ENCODE measurements at regions not wholly inside any gene's neighbourhood (a gene's known extent, or its start where the extent isn't known, plus 50 kb on each side); places are given as distances from the start of the nearest gene placed in this dataset.

DNA sequence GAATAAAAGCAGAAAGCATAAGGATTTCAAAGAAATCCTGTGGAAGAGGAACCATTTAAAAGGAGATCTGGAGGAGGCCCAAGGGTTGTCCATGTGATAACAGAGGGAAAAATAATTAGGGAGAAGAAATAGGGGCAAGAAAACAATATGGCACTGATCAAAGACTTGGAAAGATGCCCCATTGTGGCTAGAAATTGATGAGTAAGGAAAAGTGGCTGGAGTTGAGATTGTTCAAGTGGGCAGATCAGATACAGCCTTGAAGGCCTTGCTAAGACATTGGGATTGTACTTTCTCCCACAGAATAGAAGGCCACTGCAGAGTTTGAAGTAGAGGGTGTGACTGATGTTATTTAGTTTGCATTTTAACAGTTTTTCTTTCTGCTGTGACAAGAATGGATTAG lies 213.3 kb downstream of the CBLN4 start:
- DNase-seq (ENCODE audit: extremely low spot score, unreplicated experiment) = no peak
- no peaks in the 10 kb centered on the region for H3K36me3 Mint-ChIP-seq (ENCODE audit: unreplicated experiment)
- no peaks in the 10 kb centered on the region for H3K27me3 Mint-ChIP-seq (ENCODE audit: unreplicated experiment)
- no peak overlapping the region for H3K27ac Mint-ChIP-seq (ENCODE audit: unreplicated experiment)
- H3K9me3 Mint-ChIP-seq (ENCODE audit: unreplicated experiment) = peaks cover 52% of the 10 kb centered on the region
- no peak overlapping the region for H3K4me3 Mint-ChIP-seq (ENCODE audit: unreplicated experiment)
- TF ChIP-seq, protein P1, sequence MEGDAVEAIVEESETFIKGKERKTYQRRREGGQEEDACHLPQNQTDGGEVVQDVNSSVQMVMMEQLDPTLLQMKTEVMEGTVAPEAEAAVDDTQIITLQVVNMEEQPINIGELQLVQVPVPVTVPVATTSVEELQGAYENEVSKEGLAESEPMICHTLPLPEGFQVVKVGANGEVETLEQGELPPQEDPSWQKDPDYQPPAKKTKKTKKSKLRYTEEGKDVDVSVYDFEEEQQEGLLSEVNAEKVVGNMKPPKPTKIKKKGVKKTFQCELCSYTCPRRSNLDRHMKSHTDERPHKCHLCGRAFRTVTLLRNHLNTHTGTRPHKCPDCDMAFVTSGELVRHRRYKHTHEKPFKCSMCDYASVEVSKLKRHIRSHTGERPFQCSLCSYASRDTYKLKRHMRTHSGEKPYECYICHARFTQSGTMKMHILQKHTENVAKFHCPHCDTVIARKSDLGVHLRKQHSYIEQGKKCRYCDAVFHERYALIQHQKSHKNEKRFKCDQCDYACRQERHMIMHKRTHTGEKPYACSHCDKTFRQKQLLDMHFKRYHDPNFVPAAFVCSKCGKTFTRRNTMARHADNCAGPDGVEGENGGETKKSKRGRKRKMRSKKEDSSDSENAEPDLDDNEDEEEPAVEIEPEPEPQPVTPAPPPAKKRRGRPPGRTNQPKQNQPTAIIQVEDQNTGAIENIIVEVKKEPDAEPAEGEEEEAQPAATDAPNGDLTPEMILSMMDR (IDR thresholded peaks at IDR 0.05) = no peak
- no peaks in the 10 kb centered on the region for H3K4me1 Mint-ChIP-seq (ENCODE audit: unreplicated experiment)

DNA sequence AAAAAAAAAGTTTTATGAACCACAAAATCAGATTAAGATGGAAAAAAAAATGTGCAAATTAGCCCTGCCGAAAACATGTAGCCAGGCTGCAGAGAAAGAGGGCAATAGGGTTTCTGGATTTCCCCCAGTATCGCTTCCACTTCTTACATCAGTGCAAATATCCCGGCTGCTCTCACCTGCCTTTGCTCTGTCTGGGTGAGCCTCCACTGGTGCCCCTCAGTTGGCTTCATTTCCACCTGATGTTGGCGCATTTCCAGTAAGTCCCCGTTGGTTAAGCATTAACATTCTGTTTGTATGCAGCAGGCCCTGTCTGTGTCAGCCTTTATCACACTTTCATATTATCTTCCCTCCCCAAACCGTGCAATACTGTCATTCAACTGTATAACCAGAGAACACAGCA lies 215.1 kb downstream of the CBLN4 start:
- DNase-seq (ENCODE audit: extremely low spot score, unreplicated experiment) = no peak
- Mint-ChIP-seq H3K9me3 (ENCODE audit: unreplicated experiment) (peaks cover 52% of the 10 kb centered on the region), H3K27ac (ENCODE audit: unreplicated experiment) (no peak overlapping the region), H3K4me3 (ENCODE audit: unreplicated experiment) (no peak overlapping the region), H3K4me1 (ENCODE audit: unreplicated experiment) (no peaks in the 10 kb centered on the region), H3K27me3 (ENCODE audit: unreplicated experiment) (no peaks in the 10 kb centered on the region), H3K36me3 (ENCODE audit: unreplicated experiment) (no peaks in the 10 kb centered on the region)
- TF ChIP-seq, protein P1 (IDR thresholded peaks at IDR 0.05) = no peak

DNA sequence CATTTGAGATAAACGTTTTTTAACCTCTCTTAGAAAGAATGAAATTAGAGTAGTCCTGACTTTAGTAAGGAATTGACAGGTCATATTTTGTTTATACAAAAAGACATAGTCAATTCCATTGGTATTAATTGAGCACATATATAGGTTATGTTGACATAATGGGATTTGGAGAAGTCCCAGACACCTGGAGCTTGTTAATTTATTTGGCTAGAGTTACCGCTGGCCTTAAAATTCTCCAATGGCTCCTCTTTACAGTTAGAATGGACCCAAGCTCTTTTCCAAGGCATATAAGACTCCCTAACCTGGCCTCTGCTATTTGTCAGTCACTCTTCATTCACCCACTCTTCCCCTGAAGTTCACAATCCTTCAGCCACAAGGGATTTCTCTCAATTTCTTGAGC lies 221.3 kb downstream of the CBLN4 start:
- Mint-ChIP-seq H3K4me3 (ENCODE audit: unreplicated experiment) (no peak overlapping the region), H3K27me3 (ENCODE audit: unreplicated experiment) (no peaks in the 10 kb centered on the region), H3K4me1 (ENCODE audit: unreplicated experiment) (no peaks in the 10 kb centered on the region), H3K36me3 (ENCODE audit: unreplicated experiment) (no peaks in the 10 kb centered on the region), H3K9me3 (ENCODE audit: unreplicated experiment) (peaks cover 33% of the 10 kb centered on the region), H3K27ac (ENCODE audit: unreplicated experiment) (no peak overlapping the region)
- TF ChIP-seq, protein P1 (IDR thresholded peaks at IDR 0.05) = no peak
- no peak for DNase-seq (ENCODE audit: extremely low spot score, unreplicated experiment)

DNA sequence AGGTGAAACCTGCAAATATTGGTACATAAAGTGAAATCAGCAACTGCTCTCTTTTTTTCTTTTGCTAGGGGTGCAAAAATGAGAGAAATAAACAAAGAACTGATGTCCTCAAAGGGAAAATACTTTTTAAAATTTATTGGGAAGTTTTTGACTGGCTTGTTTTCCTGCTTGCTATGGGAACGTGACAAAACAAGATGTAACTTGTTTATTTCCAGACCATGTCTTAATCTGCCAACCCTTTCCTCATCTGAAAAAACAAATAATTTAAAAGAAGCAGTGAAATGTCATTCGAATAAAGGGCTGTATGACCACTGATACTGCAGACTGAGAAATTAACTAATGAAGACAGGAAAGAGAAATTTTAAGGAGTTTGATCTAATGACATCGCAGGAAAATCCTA lies 221.9 kb downstream of the CBLN4 start:
- TF ChIP-seq, protein P1 (IDR thresholded peaks at IDR 0.05) = no peak
- Mint-ChIP-seq H3K4me3 (ENCODE audit: unreplicated experiment) (no peak overlapping the region), H3K36me3 (ENCODE audit: unreplicated experiment) (no peaks in the 10 kb centered on the region), H3K27ac (ENCODE audit: unreplicated experiment) (no peak overlapping the region), H3K9me3 (ENCODE audit: unreplicated experiment) (peaks cover 37% of the 10 kb centered on the region), H3K27me3 (ENCODE audit: unreplicated experiment) (no peaks in the 10 kb centered on the region), H3K4me1 (ENCODE audit: unreplicated experiment) (no peaks in the 10 kb centered on the region)
- no peak for DNase-seq (ENCODE audit: extremely low spot score, unreplicated experiment)

DNA sequence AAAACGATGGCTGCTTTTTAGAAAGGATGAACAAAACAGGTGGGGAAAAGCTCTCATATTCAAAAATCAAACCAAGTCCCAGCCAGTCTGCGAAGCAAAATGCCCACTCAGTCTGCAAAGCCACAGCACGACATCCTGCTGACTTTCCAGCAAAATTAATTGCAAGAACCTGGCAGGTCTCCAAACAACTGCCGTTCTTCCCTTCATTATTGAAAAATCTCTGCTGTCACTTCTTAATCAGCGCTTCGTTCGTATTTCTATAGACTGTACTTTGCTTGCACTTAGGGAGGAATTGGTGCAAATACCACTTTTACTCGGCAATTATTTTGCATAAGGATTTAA lies 222.4 kb downstream of the CBLN4 start:
- Mint-ChIP-seq H3K9me3 (ENCODE audit: unreplicated experiment) (peaks cover 34% of the 10 kb centered on the region), H3K27ac (ENCODE audit: unreplicated experiment) (no peak overlapping the region), H3K27me3 (ENCODE audit: unreplicated experiment) (no peaks in the 10 kb centered on the region), H3K4me3 (ENCODE audit: unreplicated experiment) (no peak overlapping the region), H3K36me3 (ENCODE audit: unreplicated experiment) (no peaks in the 10 kb centered on the region), H3K4me1 (ENCODE audit: unreplicated experiment) (no peaks in the 10 kb centered on the region)
- no peak for DNase-seq (ENCODE audit: extremely low spot score, unreplicated experiment)
- TF ChIP-seq, protein P1 (IDR thresholded peaks at IDR 0.05) = no peak
